ENCODE measurements at regions not wholly inside any gene's neighbourhood (a gene's known extent, or its start where the extent isn't known, plus 50 kb on each side); places are given as distances from the start of the nearest gene placed in this dataset.

DNA sequence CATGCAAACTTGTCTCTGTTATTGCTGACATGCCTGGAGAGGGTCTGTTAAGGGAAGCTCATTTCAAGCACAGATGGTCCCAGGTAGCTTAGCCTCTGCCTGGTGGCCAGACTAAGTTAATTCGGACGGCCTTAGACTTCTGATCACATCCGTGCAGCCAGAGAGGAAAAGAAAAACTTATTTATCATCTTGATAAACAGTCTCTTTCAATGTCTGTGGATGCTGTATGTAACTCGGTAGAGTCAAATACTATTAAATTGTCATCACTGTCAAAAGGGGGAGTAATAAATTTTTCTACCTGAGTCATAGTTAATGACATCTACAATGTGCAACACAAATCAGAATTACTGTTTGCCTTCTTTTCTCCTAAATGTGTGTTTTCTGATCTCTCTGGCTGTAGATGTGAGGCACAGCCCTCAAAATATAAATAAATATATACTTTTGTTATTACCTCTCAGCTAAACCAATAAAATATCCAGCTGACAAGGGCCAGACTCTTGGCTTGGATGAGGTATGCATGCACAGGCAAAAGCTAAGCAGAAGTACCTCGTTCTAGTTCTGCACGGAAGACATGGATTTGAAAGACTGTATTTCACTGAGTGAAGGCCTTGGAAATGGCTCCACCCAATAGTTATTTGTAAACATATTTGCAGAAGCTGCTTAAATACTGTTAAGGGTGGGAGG is 530.0 kb downstream of the TAFA4 start:
- DNase-seq (ENCODE audit: low spot score in 2 of 2): no peak
- Histone ChIP-seq H3K27me3 (no peaks in the 10 kb centered on the region), H3K4me3 (no peak overlapping the region), H3K27ac (no peak overlapping the region), H3K9me3 (peaks cover 0 to 7% (median 0%) of the 10 kb centered on the region in 4 donors), H3K36me3 (no peaks in the 10 kb centered on the region), H3K4me1 (no peaks in the 10 kb centered on the region)
- TF ChIP-seq, protein P1, sequence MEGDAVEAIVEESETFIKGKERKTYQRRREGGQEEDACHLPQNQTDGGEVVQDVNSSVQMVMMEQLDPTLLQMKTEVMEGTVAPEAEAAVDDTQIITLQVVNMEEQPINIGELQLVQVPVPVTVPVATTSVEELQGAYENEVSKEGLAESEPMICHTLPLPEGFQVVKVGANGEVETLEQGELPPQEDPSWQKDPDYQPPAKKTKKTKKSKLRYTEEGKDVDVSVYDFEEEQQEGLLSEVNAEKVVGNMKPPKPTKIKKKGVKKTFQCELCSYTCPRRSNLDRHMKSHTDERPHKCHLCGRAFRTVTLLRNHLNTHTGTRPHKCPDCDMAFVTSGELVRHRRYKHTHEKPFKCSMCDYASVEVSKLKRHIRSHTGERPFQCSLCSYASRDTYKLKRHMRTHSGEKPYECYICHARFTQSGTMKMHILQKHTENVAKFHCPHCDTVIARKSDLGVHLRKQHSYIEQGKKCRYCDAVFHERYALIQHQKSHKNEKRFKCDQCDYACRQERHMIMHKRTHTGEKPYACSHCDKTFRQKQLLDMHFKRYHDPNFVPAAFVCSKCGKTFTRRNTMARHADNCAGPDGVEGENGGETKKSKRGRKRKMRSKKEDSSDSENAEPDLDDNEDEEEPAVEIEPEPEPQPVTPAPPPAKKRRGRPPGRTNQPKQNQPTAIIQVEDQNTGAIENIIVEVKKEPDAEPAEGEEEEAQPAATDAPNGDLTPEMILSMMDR (IDR thresholded peaks at IDR 0.05): no peak
- TF ChIP-seq POLR2A (IDR thresholded peaks at IDR 0.05) (no peak), EP300 (IDR thresholded peaks at IDR 0.05) (no peak)
- 65 to 74% methylated on average over 6 of the region's 6 CpGs for WGBS, 2 donors

DNA sequence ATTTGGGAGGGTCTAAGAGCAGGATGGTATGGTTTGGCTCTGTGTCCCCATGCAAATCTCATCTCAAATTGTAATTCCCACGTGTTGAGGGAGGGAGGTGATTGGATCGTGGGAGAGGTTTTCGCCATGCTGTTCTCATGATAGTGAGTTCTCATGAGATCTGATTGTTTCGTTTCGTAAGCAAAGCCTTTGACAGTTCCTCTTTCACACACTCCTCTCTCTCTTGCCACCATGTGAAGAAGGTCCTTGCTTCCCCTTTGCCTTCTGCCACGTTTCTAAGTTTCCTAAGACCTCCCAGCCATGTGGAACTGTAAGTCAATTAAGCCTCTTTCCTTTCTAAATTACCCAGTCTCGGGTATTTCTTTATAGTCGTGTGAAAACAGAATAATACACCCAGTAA is 553.7 kb downstream of the TAFA4 start:
- no peaks in the 10 kb centered on the region for H3K36me3 ChIP-seq
- H3K4me3 ChIP-seq: no peak overlapping the region
- TF ChIP-seq EP300 (IDR thresholded peaks at IDR 0.05) (no peak), POLR2A (IDR thresholded peaks at IDR 0.05) (no peak)
- TF ChIP-seq, protein P1 (IDR thresholded peaks at IDR 0.05): no peak
- WGBS, 2 donors: 80 to 84% methylated on average over 8 of the region's 8 CpGs
- no peaks in the 10 kb centered on the region for H3K27me3 ChIP-seq
- H3K27ac ChIP-seq: no peak overlapping the region
- H3K4me1 ChIP-seq: no peaks in the 10 kb centered on the region
- no peak for DNase-seq (ENCODE audit: low spot score in 2 of 2)
- H3K9me3 ChIP-seq: peaks cover 0 to 15% (median 0%) of the 10 kb centered on the region in 4 donors

DNA sequence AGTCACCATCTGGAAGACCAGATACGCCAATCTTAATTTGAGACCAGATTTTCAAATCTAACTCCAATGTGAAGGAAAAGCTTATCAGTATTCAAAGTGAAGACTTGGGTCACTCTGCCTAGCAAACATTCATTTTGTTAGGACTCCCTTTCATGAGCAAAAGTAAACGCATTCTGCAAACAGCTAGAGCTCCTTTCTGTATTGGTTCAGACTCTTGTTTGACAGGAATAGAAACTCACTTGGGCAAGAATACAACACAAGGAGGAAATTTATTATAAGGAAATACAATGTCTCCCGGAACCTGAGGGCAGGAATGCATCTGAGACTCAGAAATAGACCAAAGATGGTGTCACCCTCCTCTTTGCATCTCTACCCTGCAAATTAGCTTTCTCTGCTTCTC is 558.6 kb downstream of the TAFA4 start:
- 68 to 81% methylated on average over 3 of the region's 3 CpGs for WGBS, 2 donors
- DNase-seq (ENCODE audit: low spot score in 2 of 2): no peak
- Histone ChIP-seq H3K4me1 (no peaks in the 10 kb centered on the region), H3K9me3 (peaks cover 0 to 12% (median 0%) of the 10 kb centered on the region in 4 donors), H3K27ac (no peak overlapping the region), H3K4me3 (no peak overlapping the region), H3K36me3 (no peaks in the 10 kb centered on the region), H3K27me3 (no peaks in the 10 kb centered on the region)
- TF ChIP-seq POLR2A (IDR thresholded peaks at IDR 0.05) (no peak), EP300 (IDR thresholded peaks at IDR 0.05) (no peak)
- TF ChIP-seq, protein P1 (IDR thresholded peaks at IDR 0.05): no peak

DNA sequence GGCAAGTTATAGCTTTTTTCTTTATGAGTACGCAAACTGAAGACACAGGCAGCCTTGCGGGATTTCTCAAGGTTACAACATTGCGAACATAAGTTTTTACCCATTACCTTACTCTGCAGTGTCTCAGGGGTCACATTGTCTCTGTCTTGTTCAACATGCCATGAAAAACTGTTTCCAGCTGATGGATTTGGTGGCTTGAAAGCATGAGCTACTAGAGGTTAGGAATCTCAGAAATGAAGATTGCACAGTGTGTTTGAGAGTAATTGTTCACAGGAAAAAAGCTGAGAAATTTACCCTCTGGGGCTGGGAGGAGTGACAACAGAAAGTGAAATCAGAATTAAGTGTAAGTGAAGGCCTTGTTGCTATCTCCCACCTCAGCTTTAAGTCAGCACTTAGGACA is 568.6 kb downstream of the TAFA4 start:
- no peak for DNase-seq (ENCODE audit: low spot score in 2 of 2)
- Histone ChIP-seq H3K27ac (no peak overlapping the region), H3K4me1 (no peaks in the 10 kb centered on the region), H3K36me3 (no peaks in the 10 kb centered on the region), H3K9me3 (no peaks in the 10 kb centered on the region), H3K4me3 (no peak overlapping the region), H3K27me3 (no peaks in the 10 kb centered on the region)
- WGBS, 2 donors: 63 to 72% methylated on average over 3 of the region's 3 CpGs
- TF ChIP-seq, protein P1 (IDR thresholded peaks at IDR 0.05): no peak
- TF ChIP-seq EP300 (IDR thresholded peaks at IDR 0.05) (no peak), POLR2A (IDR thresholded peaks at IDR 0.05) (no peak)

DNA sequence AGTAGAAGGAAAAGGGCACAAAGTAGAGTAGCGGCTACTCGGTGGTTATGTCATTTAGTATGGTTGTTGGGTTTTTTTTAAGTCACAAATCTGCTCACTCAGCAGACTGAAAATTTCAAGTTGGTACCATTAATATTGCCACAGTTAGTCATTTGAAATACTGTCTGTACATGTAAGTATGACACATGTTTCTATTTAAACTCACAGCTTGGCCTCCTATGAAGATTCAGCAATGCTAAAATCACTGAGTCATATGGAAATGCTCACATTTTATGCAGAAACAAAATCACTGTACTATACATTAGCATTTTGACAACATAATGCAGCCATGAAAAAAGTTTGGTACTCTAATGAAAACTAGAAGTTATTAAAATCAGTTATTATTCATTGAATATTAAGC is 571.9 kb downstream of the TAFA4 start:
- Histone ChIP-seq H3K27me3 (no peaks in the 10 kb centered on the region), H3K27ac (no peak overlapping the region), H3K36me3 (no peaks in the 10 kb centered on the region), H3K9me3 (no peaks in the 10 kb centered on the region), H3K4me1 (no peaks in the 10 kb centered on the region), H3K4me3 (no peak overlapping the region)
- DNase-seq (ENCODE audit: low spot score in 2 of 2): no peak
- no peak for TF ChIP-seq POLR2A (IDR thresholded peaks at IDR 0.05)
- no peak for TF ChIP-seq EP300 (IDR thresholded peaks at IDR 0.05)
- TF ChIP-seq, protein P1 (IDR thresholded peaks at IDR 0.05): no peak
- WGBS, 2 donors: 90 to 95% methylated on average over 2 of the region's 2 CpGs

All from tibial nerve (tissue), 4 donors.